Upper lobe of left lung (tissue), 6 donors: ENCODE measurements at regions not wholly inside any gene's neighbourhood (a gene's known extent, or its start where the extent isn't known, plus 50 kb on each side); places are given as distances from the start of the nearest gene placed in this dataset.
A peak's percentile ranks its signal among the peaks of the same experiment; 100 is the strongest.

Experiments
- ATAC-seq, 2 donors: fragments of 200-7000 bp; cut with Tn5 transposase; one replicate each; pipeline ENCODE4 v1.9.1; 2022; ENCODE audit warnings: mild to moderate bottlenecking in 2 of 2, moderate library complexity in 2 of 2; ENCODE audit not compliant: low FRiP score in 2 of 2
- DNase-seq, 2 donors: peaks; one replicate each; pipeline ENCODE4 v3.0.0-alpha.2; 2019 to 2020
- H3K27ac ChIP-seq, 4 donors: fragments of 200-600 bp; sonication (generic); one replicate each; pipeline ENCODE4 v1.5.1; 2016 to 2019
- H3K27me3 ChIP-seq, 4 donors: fragments of 200-600 bp; sonication (generic); one replicate each; pipeline ENCODE4 v1.5.1; 2017 to 2019
- H3K36me3 ChIP-seq, 4 donors: fragments of 200-600 bp; sonication (generic); one replicate each; pipeline ENCODE4 v1.5.1; 2016 to 2019
- H3K4me1 ChIP-seq, 4 donors: fragments of 200-600 bp; sonication (generic); one replicate each; pipeline ENCODE4 v1.5.1; 2018 to 2019
- H3K4me3 ChIP-seq, 4 donors: fragments of 200-600 bp; sonication (generic); one replicate each; pipeline ENCODE4 v1.5.1; 2017 to 2019; ENCODE audit warnings: mild to moderate bottlenecking in 2 of 4, moderate library complexity in 1 of 4
- H3K9me3 ChIP-seq, 4 donors: fragments of 200-600 bp; sonication (generic); one replicate each; pipeline ENCODE4 v1.5.1; 2018 to 2019
- CTCF ChIP-seq, 6 experiments: fragments of 450-650 bp in 4 of 6; fragments of 200-600 bp in 2 of 6; sonication (generic) in 2 of 6; IDR thresholded peaks; one replicate each; pipeline ENCODE4 v1.5.1; 2016 to 2019; ENCODE audit warnings: antibody characterized with exemption in 6 of 6
- EP300 ChIP-seq, 4 donors: sonication (generic); formaldehyde crosslinking; IDR thresholded peaks; one replicate each; pipeline ENCODE4 v1.5.1; 2017; ENCODE audit warnings: antibody characterized with exemption in 4 of 4, control low read depth in 2 of 4
- POLR2A ChIP-seq, 4 donors: fragments of 450-650 bp; IDR thresholded peaks; one replicate each; pipeline ENCODE4 v1.5.1; 2016 to 2017; ENCODE audit warnings: antibody characterized with exemption in 4 of 4, mild to moderate bottlenecking in 2 of 4
- POLR2AphosphoS5 ChIP-seq, 2 donors: sonication (generic); formaldehyde crosslinking; IDR thresholded peaks; one replicate each; pipeline ENCODE4 v1.5.1; 2017; ENCODE audit warnings: antibody characterized with exemption in 2 of 2
- WGBS, 2 donors: methylation state at CpG; one replicate each; pipeline ENCODE4 v1.1.5; 2017 to 2018; 5-methylcytosine and 5-hydroxymethylcytosine counted together
- donor health status: DM: no; HTN: no; CAD: no; lungs with moderate emphysema.
- donor health status: DM: no; HTN: yes; CAD: no; lungs with severe emphysema.

GRCh38 chr7:35581605-35582210, 113.2 kb downstream of the HERPUD2 start:
- no peak for ATAC-seq
- H3K27me3 ChIP-seq: no peaks in the 10 kb centered on the region
- WGBS, 2 donors: 84 to 88% methylated on average over 7 of the region's 7 CpGs
- H3K4me1 ChIP-seq: no peaks in the 10 kb centered on the region
- no peak overlapping the region for H3K4me3 ChIP-seq
- H3K36me3 ChIP-seq: no peaks in the 10 kb centered on the region
- no peak overlapping the region for H3K27ac ChIP-seq
- no peak for DNase-seq
- TF ChIP-seq POLR2AphosphoS5 (IDR thresholded peaks at IDR 0.05): no peak
- TF ChIP-seq CTCF (IDR thresholded peaks at IDR 0.05): no peak
- no peak for TF ChIP-seq EP300 (IDR thresholded peaks at IDR 0.05)
- TF ChIP-seq POLR2A (IDR thresholded peaks at IDR 0.05): no peak
- H3K9me3 ChIP-seq: no peaks in the 10 kb centered on the region

GRCh38 chr7:35576031-35576573, 118.8 kb downstream of the HERPUD2 start:
- Histone ChIP-seq H3K27me3 (no peaks in the 10 kb centered on the region), H3K4me3 (no peak overlapping the region), H3K9me3 (no peaks in the 10 kb centered on the region), H3K27ac (no peak overlapping the region), H3K4me1 (peaks cover 0 to 4% (median 0%) of the 10 kb centered on the region in 4 donors), H3K36me3 (no peaks in the 10 kb centered on the region)
- WGBS, 2 donors: 73 to 77% methylated on average over 5 of the region's 5 CpGs
- TF ChIP-seq EP300 (IDR thresholded peaks at IDR 0.05) (no peak), POLR2AphosphoS5 (IDR thresholded peaks at IDR 0.05) (no peak), CTCF (IDR thresholded peaks at IDR 0.05) (no peak), POLR2A (IDR thresholded peaks at IDR 0.05) (no peak)
- DNase-seq (no peak), ATAC-seq (no peak)

- no peak overlapping the region for H3K27ac ChIP-seq
- peaks cover 0 to 4% (median 0%) of the 10 kb centered on the region in 4 donors for H3K4me1 ChIP-seq
- WGBS, 2 donors: 58 to 85% methylated on average over 3 of the region's 3 CpGs
- TF ChIP-seq POLR2A (IDR thresholded peaks at IDR 0.05): no peak
- TF ChIP-seq POLR2AphosphoS5 (IDR thresholded peaks at IDR 0.05): no peak
- TF ChIP-seq CTCF (IDR thresholded peaks at IDR 0.05): no peak
- TF ChIP-seq EP300 (IDR thresholded peaks at IDR 0.05): no peak
- H3K4me3 ChIP-seq: no peak overlapping the region
- no peaks in the 10 kb centered on the region for H3K27me3 ChIP-seq
- H3K36me3 ChIP-seq: no peaks in the 10 kb centered on the region
- no peaks in the 10 kb centered on the region for H3K9me3 ChIP-seq
- DNase-seq: no peak
- peak in 1 of 2 donors; percentile 66 for ATAC-seq
Measured at GRCh38 chr7:35571611-35572240, 123.2 kb downstream of the HERPUD2 start.

- ATAC-seq (peak in 1 of 2 donors; percentile 34), DNase-seq (no peak)
- no peaks in the 10 kb centered on the region for H3K36me3 ChIP-seq
- no peaks in the 10 kb centered on the region for H3K9me3 ChIP-seq
- H3K27me3 ChIP-seq: no peaks in the 10 kb centered on the region
- H3K27ac ChIP-seq: no peak overlapping the region
- peaks cover 0 to 4% (median 0%) of the 10 kb centered on the region in 4 donors for H3K4me1 ChIP-seq
- no peak overlapping the region for H3K4me3 ChIP-seq
- no peak for TF ChIP-seq POLR2A (IDR thresholded peaks at IDR 0.05)
- TF ChIP-seq CTCF (IDR thresholded peaks at IDR 0.05): no peak
- no peak for TF ChIP-seq EP300 (IDR thresholded peaks at IDR 0.05)
- no peak for TF ChIP-seq POLR2AphosphoS5 (IDR thresholded peaks at IDR 0.05)
- WGBS, 2 donors: 70 to 78% methylated on average over 5 of the region's 5 CpGs
Measured at GRCh38 chr7:35570937-35571336, 124.0 kb downstream of the HERPUD2 start.
